Neuronal stem cell (in vitro differentiated cells): ENCODE measurements at regions not wholly inside any gene's neighbourhood (a gene's known extent, or its start where the extent isn't known, plus 50 kb on each side); places are given as distances from the start of the nearest gene placed in this dataset.
A peak's percentile ranks its signal among the peaks of the same experiment; 100 is the strongest.

Experiments
- DNase-seq: peaks from one replicate; pipeline ENCODE4 v3.0.0-alpha.2; 2013; ENCODE audit warnings: low spot score
- H2AFZ ChIP-seq: one replicate; pipeline ENCODE4 v1.6.1; 2013; ENCODE audit warnings: mild to moderate bottlenecking, low read length, inconsistent platforms
- H2AK5ac ChIP-seq: 2 replicates; pipeline ENCODE4 v1.6.1; 2013; ENCODE audit warnings: low read depth, mild to moderate bottlenecking, inconsistent platforms, low read length, moderate library complexity, mixed read lengths
- H2BK120ac ChIP-seq: 2 replicates; pipeline ENCODE4 v1.6.1; 2013; ENCODE audit warnings: low read depth, mild to moderate bottlenecking, inconsistent platforms, low read length, moderate library complexity, mixed read lengths
- H2BK12ac ChIP-seq: one replicate; pipeline ENCODE4 v1.6.1; 2013; ENCODE audit warnings: low read length, inconsistent platforms
- H2BK15ac ChIP-seq: 2 replicates; pipeline ENCODE4 v1.6.1; 2013; ENCODE audit warnings: mild to moderate bottlenecking, low read length, inconsistent platforms, mixed read lengths
- H2BK5ac ChIP-seq: one replicate; pipeline ENCODE4 v1.6.1; 2013; ENCODE audit warnings: inconsistent platforms, mild to moderate bottlenecking, low read length, moderate library complexity
- H3K14ac ChIP-seq: one replicate; pipeline ENCODE4 v1.6.1; 2013; ENCODE audit warnings: low read length, inconsistent platforms
- H3K18ac ChIP-seq: 2 replicates; pipeline ENCODE4 v1.6.1; 2013; ENCODE audit warnings: low read length, inconsistent platforms
- H3K23ac ChIP-seq: 2 replicates; pipeline ENCODE4 v1.6.1; 2013; ENCODE audit warnings: low read depth, mild to moderate bottlenecking, mixed read lengths, low read length, inconsistent platforms; ENCODE audit not compliant: poor library complexity
- H3K27ac ChIP-seq: replicated peaks from 3 replicates; pipeline ENCODE4 v1.5.1; 2013; ENCODE audit warnings: low read length, inconsistent platforms
- H3K27me3 ChIP-seq, 3 experiments: 2 replicates each; pipeline ENCODE4 v1.6.1; 2013; ENCODE audit warnings: low read length in 3 of 3, mild to moderate bottlenecking in 2 of 3, inconsistent platforms in 1 of 3, low read depth in 1 of 3, mixed read lengths in 1 of 3, moderate library complexity in 1 of 3; ENCODE audit not compliant: control insufficient read depth in 3 of 3, insufficient read depth in 3 of 3
- H3K36me3 ChIP-seq, 2 donors: replicated peaks in 1 of 2; 2 replicates each; pipeline ENCODE4 v1.6.1; 2013; ENCODE audit warnings: low read length in 2 of 2; ENCODE audit not compliant: control insufficient read depth in 2 of 2, insufficient read depth in 2 of 2
- H3K4ac ChIP-seq: 2 replicates; pipeline ENCODE4 v1.6.1; 2013; ENCODE audit warnings: inconsistent platforms, mild to moderate bottlenecking, low read length, moderate library complexity
- H3K4me1 ChIP-seq, 2 donors: 1 replicate in 1 of 2; 2 replicates in 1 of 2; pipeline ENCODE4 v1.6.1; 2013; ENCODE audit warnings: low read length in 2 of 2, low read depth in 1 of 2; ENCODE audit not compliant: control insufficient read depth in 2 of 2, insufficient read depth in 1 of 2
- H3K4me2 ChIP-seq: one replicate; pipeline ENCODE4 v1.6.1; 2013; ENCODE audit warnings: mild to moderate bottlenecking, low read length, inconsistent platforms; ENCODE audit not compliant: insufficient read depth, poor library complexity, severe bottlenecking
- H3K4me3 ChIP-seq, 2 donors: 2 replicates each; pipeline ENCODE4 v1.5.1; 2013; ENCODE audit warnings: low read length in 2 of 2, mild to moderate bottlenecking in 2 of 2, inconsistent platforms in 1 of 2, moderate library complexity in 1 of 2
- H3K79me1 ChIP-seq: one replicate; pipeline ENCODE4 v1.6.1; 2013; ENCODE audit warnings: low read depth, mild to moderate bottlenecking, inconsistent platforms, low read length, moderate library complexity
- H3K9ac ChIP-seq: one replicate; pipeline ENCODE4 v1.6.1; 2013; ENCODE audit warnings: mild to moderate bottlenecking, low read depth, low read length, inconsistent platforms; ENCODE audit not compliant: poor library complexity
- H3K9me3 ChIP-seq, 2 donors: replicated peaks in 1 of 2; 2 replicates each; pipeline versions ENCODE3 to v1.6.1; 2013; ENCODE audit warnings: low read length in 2 of 2, mild to moderate bottlenecking in 2 of 2, inconsistent platforms in 1 of 2, low read depth in 1 of 2, mixed read lengths in 1 of 2, moderate library complexity in 1 of 2; ENCODE audit not compliant: control insufficient read depth in 2 of 2, insufficient read depth in 1 of 2
- H4K8ac ChIP-seq: one replicate; pipeline ENCODE4 v1.6.1; 2013; ENCODE audit warnings: low read depth, mild to moderate bottlenecking, inconsistent platforms, low read length, moderate library complexity
- H4K91ac ChIP-seq: one replicate; pipeline ENCODE4 v1.6.1; 2013; ENCODE audit warnings: low read length, low read depth, mild to moderate bottlenecking, inconsistent platforms; ENCODE audit not compliant: poor library complexity
- WGBS, 2 donors: extraction: QIAGEN DNeasy Blood & Tissue Kit; methylation state at CpG; one replicate each; pipeline ENCODE4 v1.1.7; 2013; ENCODE audit warnings: missing lambda C conversion rate in 2 of 2, mixed read lengths in 1 of 2; ENCODE audit not compliant: insufficient read length in 2 of 2, insufficient replicate concordance in 1 of 2; ENCODE audit errors: extremely low coverage in 2 of 2; 5-methylcytosine and 5-hydroxymethylcytosine counted together

DNA sequence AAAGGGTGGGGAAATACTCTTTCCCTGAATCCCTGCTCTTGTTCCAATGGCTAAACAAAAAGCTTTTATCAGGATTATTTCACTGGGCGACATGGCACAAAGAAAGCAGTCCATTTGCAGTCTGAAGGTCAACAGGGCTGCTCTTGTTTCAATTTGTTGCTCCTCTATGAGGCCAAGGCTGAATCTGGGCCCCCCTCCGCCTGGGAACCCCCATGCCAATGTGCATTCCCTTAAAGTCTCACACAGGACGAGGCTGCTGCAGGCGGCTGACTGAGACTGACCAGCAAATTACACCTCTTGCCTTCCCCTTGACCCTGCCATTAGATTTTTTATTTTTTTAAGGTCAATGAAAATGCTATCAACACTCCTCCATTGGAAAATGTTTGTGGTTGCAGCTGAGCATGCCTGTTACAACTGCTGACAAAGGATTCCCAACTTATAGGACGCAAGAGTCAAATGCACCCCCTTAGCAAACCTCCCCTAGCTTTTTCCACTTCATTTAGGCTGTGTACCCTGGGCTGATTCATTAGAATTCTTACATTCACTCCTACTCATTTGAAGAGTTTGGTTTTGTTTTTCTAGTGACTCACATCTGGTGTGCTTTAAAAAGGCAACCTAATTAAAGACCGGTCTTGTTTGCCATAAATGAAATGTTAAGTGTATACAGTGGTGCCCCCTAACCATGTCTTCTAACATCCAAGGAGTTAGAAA is 60.8 kb upstream of the ARHGEF3 start:
- Histone ChIP-seq H3K18ac (no peak overlapping the region), H2BK5ac (no peak overlapping the region), H2AK5ac (no peak overlapping the region), H2BK12ac (no peak overlapping the region), H3K27me3 (no peaks in the 10 kb centered on the region), H3K9me3 (no peaks in the 10 kb centered on the region), H3K9ac (no peak overlapping the region), H3K36me3 (no peaks in the 10 kb centered on the region), H3K4me2 (no peak overlapping the region), H4K8ac (no peak overlapping the region), H3K4me3 (no peak overlapping the region), H2BK120ac (no peak overlapping the region), H4K91ac (no peak overlapping the region), H3K27ac (no peak overlapping the region), H2AFZ (peak overlapping the region; percentile 64), H3K4ac (no peak overlapping the region), H3K4me1 (peaks cover 8 to 16% of the 10 kb centered on the region in 2 donors), H3K14ac (no peak overlapping the region), H3K23ac (no peak overlapping the region), H2BK15ac (no peak overlapping the region), H3K79me1 (no peaks in the 10 kb centered on the region)
- no CpG with 5 or more reads among the region's 6 CpGs for WGBS, 2 donors
- DNase-seq = no peak

GRCh38 chr3:56861511-56861910 is 59.8 kb upstream of the ARHGEF3 start:
- H3K4me1 ChIP-seq = peaks cover 8 to 16% of the 10 kb centered on the region in 2 donors
- H3K18ac ChIP-seq = no peak overlapping the region
- no peak overlapping the region for H3K9ac ChIP-seq
- no peak overlapping the region for H2AK5ac ChIP-seq
- no peak overlapping the region for H3K23ac ChIP-seq
- H2BK15ac ChIP-seq = no peak overlapping the region
- H4K8ac ChIP-seq = no peak overlapping the region
- H4K91ac ChIP-seq = no peak overlapping the region
- no peaks in the 10 kb centered on the region for H3K36me3 ChIP-seq
- WGBS, 2 donors = no CpG with 5 or more reads among the region's 3 CpGs
- no peak overlapping the region for H2BK120ac ChIP-seq
- H3K4me2 ChIP-seq = no peak overlapping the region
- H2AFZ ChIP-seq = peak overlapping the region; percentile 17
- no peak for DNase-seq
- H3K27ac ChIP-seq = no peak overlapping the region
- no peak overlapping the region for H2BK5ac ChIP-seq
- H3K14ac ChIP-seq = no peak overlapping the region
- H2BK12ac ChIP-seq = no peak overlapping the region
- no peaks in the 10 kb centered on the region for H3K27me3 ChIP-seq
- no peak overlapping the region for H3K4me3 ChIP-seq
- H3K9me3 ChIP-seq = no peaks in the 10 kb centered on the region
- no peaks in the 10 kb centered on the region for H3K79me1 ChIP-seq
- H3K4ac ChIP-seq = no peak overlapping the region

DNA sequence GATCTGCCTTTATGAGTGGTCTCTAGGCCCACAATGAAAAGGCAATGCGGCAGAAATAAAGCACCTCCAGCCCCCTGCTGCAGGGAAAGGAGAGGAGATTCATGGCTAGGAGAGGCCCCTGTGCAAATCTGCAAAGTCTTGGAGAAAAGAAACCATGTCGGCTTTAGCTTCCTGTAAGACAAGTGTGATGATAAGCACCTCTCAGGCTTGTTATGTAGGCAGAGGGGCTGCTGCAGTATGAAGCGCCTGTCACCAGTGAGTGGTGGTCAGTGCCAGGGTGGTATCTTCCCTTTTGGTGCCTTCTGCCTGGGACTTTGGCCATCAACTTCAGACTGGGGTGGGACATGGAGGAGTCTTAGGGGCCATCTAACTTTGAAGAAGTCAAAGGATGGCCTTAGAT is 59.2 kb upstream of the ARHGEF3 start:
- Histone ChIP-seq H3K4me2 (no peak overlapping the region), H3K18ac (no peak overlapping the region), H3K79me1 (no peaks in the 10 kb centered on the region), H3K14ac (no peak overlapping the region), H3K36me3 (no peaks in the 10 kb centered on the region), H2BK5ac (no peak overlapping the region), H3K4me1 (peaks cover 9 to 22% of the 10 kb centered on the region in 2 donors), H3K27me3 (no peaks in the 10 kb centered on the region), H2BK12ac (no peak overlapping the region), H3K27ac (no peak overlapping the region), H3K23ac (no peak overlapping the region), H2AFZ (peak overlapping the region; percentile 69), H2BK120ac (no peak overlapping the region), H3K9me3 (no peaks in the 10 kb centered on the region), H4K91ac (no peak overlapping the region), H3K4me3 (no peak overlapping the region), H4K8ac (no peak overlapping the region), H3K9ac (no peak overlapping the region), H2AK5ac (no peak overlapping the region), H3K4ac (no peak overlapping the region), H2BK15ac (no peak overlapping the region)
- no CpG with 5 or more reads among the region's 3 CpGs for WGBS, 2 donors
- DNase-seq = no peak

DNA sequence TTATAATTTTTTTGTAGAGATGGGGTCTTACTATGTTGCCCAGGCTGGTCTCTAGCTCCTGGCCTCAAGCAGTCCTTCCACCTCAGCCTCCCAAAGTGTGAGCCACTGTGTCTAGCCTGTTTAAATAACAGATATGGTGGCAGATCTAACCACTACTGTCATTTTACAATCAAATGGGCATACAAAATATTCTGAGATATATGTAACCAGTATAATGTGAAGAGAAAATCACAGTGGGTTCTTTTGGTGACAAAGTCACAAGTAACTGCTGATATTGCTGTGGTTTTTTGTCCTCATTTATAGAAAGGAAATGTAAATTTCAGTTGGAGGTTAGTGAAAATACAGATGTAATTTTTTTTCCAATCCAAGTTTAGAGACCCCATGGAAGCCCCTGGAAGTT is 58.6 kb upstream of the ARHGEF3 start:
- Histone ChIP-seq H3K27ac (no peak overlapping the region), H2BK12ac (no peak overlapping the region), H3K9me3 (no peaks in the 10 kb centered on the region), H2BK5ac (no peak overlapping the region), H3K14ac (no peak overlapping the region), H3K4me3 (no peak overlapping the region), H4K91ac (no peak overlapping the region), H2AK5ac (no peak overlapping the region), H4K8ac (no peak overlapping the region), H3K4me1 (peaks cover 11 to 26% of the 10 kb centered on the region in 2 donors), H2BK120ac (no peak overlapping the region), H3K9ac (no peak overlapping the region), H3K4ac (no peak overlapping the region), H3K27me3 (no peaks in the 10 kb centered on the region), H2AFZ (peak overlapping the region; percentile 69), H3K23ac (no peak overlapping the region), H3K4me2 (no peak overlapping the region), H2BK15ac (no peak overlapping the region), H3K79me1 (no peaks in the 10 kb centered on the region), H3K18ac (no peak overlapping the region), H3K36me3 (no peaks in the 10 kb centered on the region)
- DNase-seq = no peak
